K562 (cell line): ENCODE measurements at regions not wholly inside any gene's neighbourhood (a gene's known extent, or its start where the extent isn't known, plus 50 kb on each side); places are given as distances from the start of the nearest gene placed in this dataset.

Experiments
- ATAC-seq: fragments of 200-7000 bp; cut with Tn5 transposase; 3 replicates; pipeline ENCODE4 v1.9.1; 2020; ENCODE audit warnings: moderate library complexity
- BruUV-seq: library from RNA; stranded (reverse); fragments of 400-500 nt; replicated peaks from 2 replicates; lab custom pipeline; 2021; lab: Mats Ljungman, UMichigan
- CTCF ChIA-PET: fragments of 300-600 bp; formaldehyde crosslinking; extraction: SDS; loops from one replicate; lab custom pipeline; 2021; ENCODE audit warnings: low intra/inter-chr PET ratio; lab: Yijun Ruan, JAX
- POLR2A ChIA-PET: fragments of 300-600, 350-650 bp; sonication (Branson Sonifier 250); formaldehyde crosslinking; extraction: SDS; loops from one replicate; lab custom pipeline; 2021; ENCODE audit warnings: antibody characterized with exemption, inconsistent platforms; lab: Yijun Ruan, JAX
- DNase-seq, 4 experiments: peaks; one replicate each; pipeline versions ENCODE4 v3.0.0 to v3.0.0-alpha.2; 2011 to 2018; ENCODE audit warnings: low spot score in 3 of 4, mixed read lengths in 3 of 4; ENCODE audit errors: extremely low read depth in 1 of 4
- FAIRE-seq: peaks from 2 replicates; lab custom pipeline; 2011; peaks lifted over from hg19 to GRCh38; lab: Jason Lieb, UNC
- H2AFZ ChIP-seq: 2 replicates; pipeline ENCODE4 v1.6.0; 2011; ENCODE audit warnings: low read depth, low read length, control low read depth, inconsistent platforms
- H3K27ac ChIP-seq: fragments of 200-600 bp; 3 replicates; pipeline ENCODE4 v1.8.0; 2011; ENCODE audit warnings: low read depth, mild to moderate bottlenecking, control low read depth, inconsistent platforms, low read length, moderate library complexity, mixed read lengths; ENCODE audit errors: extremely low read depth
- H3K27me3 ChIP-seq, 2 experiments: fragments of 300-600 bp in 1 of 2; 2 replicates in 1 of 2; 3 replicates in 1 of 2; pipeline versions ENCODE4 v1.6.0 to v1.8.0; 2011; ENCODE audit warnings: inconsistent platforms in 2 of 2, low read length in 2 of 2, mild to moderate bottlenecking in 1 of 2, mixed read lengths in 1 of 2, moderate library complexity in 1 of 2; ENCODE audit not compliant: control insufficient read depth in 2 of 2, insufficient read depth in 2 of 2
- H3K36me3 ChIP-seq: fragments of 300-600 bp; 3 replicates; pipeline ENCODE4 v1.8.0; 2011; ENCODE audit warnings: mild to moderate bottlenecking, low read length, inconsistent platforms; ENCODE audit not compliant: control insufficient read depth, insufficient read depth
- H3K4me1 ChIP-seq, 2 experiments: fragments of 200-600 bp in 1 of 2; replicated peaks in 1 of 2; 2 replicates in 1 of 2; 3 replicates in 1 of 2; pipeline versions ENCODE4 v1.5.1 to v1.8.0; 2011; ENCODE audit warnings: inconsistent platforms in 2 of 2, low read length in 2 of 2, mild to moderate bottlenecking in 1 of 2, mixed read lengths in 1 of 2, moderate library complexity in 1 of 2; ENCODE audit not compliant: control insufficient read depth in 2 of 2, insufficient read depth in 2 of 2
- H3K4me2 ChIP-seq: 2 replicates; pipeline ENCODE4 v1.6.1; 2011; ENCODE audit warnings: low read length, control low read depth, inconsistent platforms, mixed read lengths; ENCODE audit not compliant: insufficient read depth
- H3K4me3 ChIP-seq: fragments of 200-600 bp; sonication (generic), shearing (Covaris generic); 2 replicates; pipeline ENCODE4 v1.5.1; 2016; ENCODE audit warnings: control low read depth, inconsistent platforms
- H3K79me2 ChIP-seq: fragments of 200-600 bp; 3 replicates; pipeline ENCODE4 v1.8.0; 2011; ENCODE audit warnings: low read length, inconsistent platforms; ENCODE audit not compliant: control insufficient read depth, insufficient read depth
- H3K9ac ChIP-seq, 2 experiments: 2 replicates each; pipeline versions ENCODE4 v1.6.0 to v1.6.1; 2011; ENCODE audit warnings: low read depth in 2 of 2, low read length in 2 of 2, control low read depth in 1 of 2, inconsistent platforms in 1 of 2, mild to moderate bottlenecking in 1 of 2, mixed read lengths in 1 of 2; ENCODE audit not compliant: insufficient read depth in 1 of 2
- H3K9me1 ChIP-seq: one replicate; pipeline ENCODE4 v1.6.0; 2011; ENCODE audit warnings: inconsistent platforms, mild to moderate bottlenecking, low read length, moderate library complexity; ENCODE audit not compliant: control insufficient read depth, insufficient read depth
- H3K9me3 ChIP-seq: replicated peaks from 2 replicates; pipeline ENCODE4 v1.5.1; 2011; ENCODE audit warnings: low read depth, low read length, inconsistent platforms; ENCODE audit not compliant: control insufficient read depth, insufficient read depth
- H4K20me1 ChIP-seq: replicated peaks from 2 replicates; pipeline ENCODE4 v1.6.1; 2011; ENCODE audit warnings: low read length, inconsistent platforms, mixed read lengths; ENCODE audit not compliant: control insufficient read depth, insufficient read depth
- ARID2 ChIP-seq: fragments of 450-650 bp; IDR thresholded peaks from 2 replicates; pipeline ENCODE4 v1.6.1; 2017; ENCODE audit warnings: antibody characterized with exemption, mild to moderate bottlenecking
- RREB1 ChIP-seq: fragments of 250-450 bp; sonication (Bioruptor Pico); IDR thresholded peaks from 2 replicates; pipeline ENCODE4 v1.4.0; 2020
- ZNF232 ChIP-seq: sonication (generic); formaldehyde crosslinking; IDR thresholded peaks from 2 replicates; pipeline ENCODE4 v1.8.0; 2022; ENCODE audit warnings: mild to moderate bottlenecking, missing genetic modification reagents
- ZNF395 ChIP-seq: fragments of 200-800 bp; sonication (Bioruptor generic); IDR thresholded peaks from 2 replicates; pipeline ENCODE4 v1.6.1; 2017; ENCODE audit warnings: missing genetic modification characterization, missing compliant biosample characterization
- ZNF551 ChIP-seq: fragments of 250-450 bp; sonication (Bioruptor Pico); IDR thresholded peaks from 2 replicates; pipeline ENCODE4 v1.5.0; 2021; ENCODE audit warnings: mild to moderate bottlenecking, moderate library complexity
- ZZZ3 ChIP-seq: fragments of 450-650 bp; IDR thresholded peaks from 2 replicates; pipeline ENCODE4 v1.6.1; 2016; ENCODE audit warnings: antibody characterized with exemption, mild to moderate bottlenecking, moderate library complexity
- WGBS: fragments of 100-300 bp; shearing (Covaris generic); methylation state at CpG from one replicate; pipeline ENCODE4 v1.1.6; 2016; ENCODE audit warnings: low coverage, mixed read lengths; ENCODE audit not compliant: insufficient coverage; ENCODE audit errors: missing lambda C conversion rate; 5-methylcytosine and 5-hydroxymethylcytosine counted together
- in situ Hi-C: fragments of 300-500 bp; cut with MboI; formaldehyde crosslinking; loops from 4 replicates; pipeline ENCODE4 v1.15.0; 2018; ENCODE audit warnings: inconsistent platforms, mixed read lengths
- intact Hi-C: fragments of 100-400 bp; cut with micrococcal nuclease; formaldehyde crosslinking; loops from 2 replicates; pipeline ENCODE4 v1.14.2; 2022
- TF ChIP-seq, protein P1 (sequence below): sonication (generic); formaldehyde crosslinking; IDR thresholded peaks from 2 replicates; pipeline ENCODE4 v1.8.0; 2022; ENCODE audit warnings: mild to moderate bottlenecking, missing genetic modification reagents

- no peaks in the 10 kb centered on the region for H3K79me2 ChIP-seq
- no peak overlapping the region for H3K9ac ChIP-seq
- H3K4me3 ChIP-seq: no peak overlapping the region
- ATAC-seq (no peak), DNase-seq (no peak), FAIRE-seq (no peak)
- ChIA-PET CTCF (no interaction called here), POLR2A (no interaction called here)
- 2% methylated on average over 6 of the region's 6 CpGs for WGBS
- no peaks in the 10 kb centered on the region for H3K27me3 ChIP-seq
- no peaks in the 10 kb centered on the region for H4K20me1 ChIP-seq
- no peaks in the 10 kb centered on the region for H3K4me1 ChIP-seq
- no peaks in the 10 kb centered on the region; the same call in 1 of the 2 replicates for H3K9me3 ChIP-seq
- intact Hi-C loops (no loop called here), in situ Hi-C loops (no loop called here)
- no peak overlapping the region for H3K4me2 ChIP-seq
- H2AFZ ChIP-seq: no peak overlapping the region
- no peak overlapping the region for H3K27ac ChIP-seq
- H3K36me3 ChIP-seq: no peaks in the 10 kb centered on the region
- no peaks in the 10 kb centered on the region for H3K9me1 ChIP-seq
- BruUV-seq: no TSS peak
- TF ChIP-seq ZNF395 (CRISPR knock-in tag) (no peak), ZZZ3 (no peak), ZNF232 (CRISPR knock-in tag) (no peak), ZNF551 (CRISPR knock-in tag) (no peak), ARID2 (no peak), RREB1 (CRISPR knock-in tag) (no peak)
- TF ChIP-seq, protein P1, sequence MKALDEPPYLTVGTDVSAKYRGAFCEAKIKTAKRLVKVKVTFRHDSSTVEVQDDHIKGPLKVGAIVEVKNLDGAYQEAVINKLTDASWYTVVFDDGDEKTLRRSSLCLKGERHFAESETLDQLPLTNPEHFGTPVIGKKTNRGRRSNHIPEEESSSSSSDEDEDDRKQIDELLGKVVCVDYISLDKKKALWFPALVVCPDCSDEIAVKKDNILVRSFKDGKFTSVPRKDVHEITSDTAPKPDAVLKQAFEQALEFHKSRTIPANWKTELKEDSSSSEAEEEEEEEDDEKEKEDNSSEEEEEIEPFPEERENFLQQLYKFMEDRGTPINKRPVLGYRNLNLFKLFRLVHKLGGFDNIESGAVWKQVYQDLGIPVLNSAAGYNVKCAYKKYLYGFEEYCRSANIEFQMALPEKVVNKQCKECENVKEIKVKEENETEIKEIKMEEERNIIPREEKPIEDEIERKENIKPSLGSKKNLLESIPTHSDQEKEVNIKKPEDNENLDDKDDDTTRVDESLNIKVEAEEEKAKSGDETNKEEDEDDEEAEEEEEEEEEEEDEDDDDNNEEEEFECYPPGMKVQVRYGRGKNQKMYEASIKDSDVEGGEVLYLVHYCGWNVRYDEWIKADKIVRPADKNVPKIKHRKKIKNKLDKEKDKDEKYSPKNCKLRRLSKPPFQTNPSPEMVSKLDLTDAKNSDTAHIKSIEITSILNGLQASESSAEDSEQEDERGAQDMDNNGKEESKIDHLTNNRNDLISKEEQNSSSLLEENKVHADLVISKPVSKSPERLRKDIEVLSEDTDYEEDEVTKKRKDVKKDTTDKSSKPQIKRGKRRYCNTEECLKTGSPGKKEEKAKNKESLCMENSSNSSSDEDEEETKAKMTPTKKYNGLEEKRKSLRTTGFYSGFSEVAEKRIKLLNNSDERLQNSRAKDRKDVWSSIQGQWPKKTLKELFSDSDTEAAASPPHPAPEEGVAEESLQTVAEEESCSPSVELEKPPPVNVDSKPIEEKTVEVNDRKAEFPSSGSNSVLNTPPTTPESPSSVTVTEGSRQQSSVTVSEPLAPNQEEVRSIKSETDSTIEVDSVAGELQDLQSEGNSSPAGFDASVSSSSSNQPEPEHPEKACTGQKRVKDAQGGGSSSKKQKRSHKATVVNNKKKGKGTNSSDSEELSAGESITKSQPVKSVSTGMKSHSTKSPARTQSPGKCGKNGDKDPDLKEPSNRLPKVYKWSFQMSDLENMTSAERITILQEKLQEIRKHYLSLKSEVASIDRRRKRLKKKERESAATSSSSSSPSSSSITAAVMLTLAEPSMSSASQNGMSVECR (CRISPR knock-in tag): no peak
These were observed 65.8 kb upstream of the PTCHD4 start for GRCh38 chr6:48176645-48177308.
